NCI-H526 (cell line): ENCODE measurements at regions not wholly inside any gene's neighbourhood (a gene's known extent, or its start where the extent isn't known, plus 50 kb on each side); places are given as distances from the start of the nearest gene placed in this dataset.
A peak's percentile ranks its signal among the peaks of the same experiment; 100 is the strongest.

ENCODE experiments used
- DNase-seq, 2 experiments: peaks; one replicate each; lab custom pipeline; 2025; lab: John Stamatoyannopoulos, UW

DNA sequence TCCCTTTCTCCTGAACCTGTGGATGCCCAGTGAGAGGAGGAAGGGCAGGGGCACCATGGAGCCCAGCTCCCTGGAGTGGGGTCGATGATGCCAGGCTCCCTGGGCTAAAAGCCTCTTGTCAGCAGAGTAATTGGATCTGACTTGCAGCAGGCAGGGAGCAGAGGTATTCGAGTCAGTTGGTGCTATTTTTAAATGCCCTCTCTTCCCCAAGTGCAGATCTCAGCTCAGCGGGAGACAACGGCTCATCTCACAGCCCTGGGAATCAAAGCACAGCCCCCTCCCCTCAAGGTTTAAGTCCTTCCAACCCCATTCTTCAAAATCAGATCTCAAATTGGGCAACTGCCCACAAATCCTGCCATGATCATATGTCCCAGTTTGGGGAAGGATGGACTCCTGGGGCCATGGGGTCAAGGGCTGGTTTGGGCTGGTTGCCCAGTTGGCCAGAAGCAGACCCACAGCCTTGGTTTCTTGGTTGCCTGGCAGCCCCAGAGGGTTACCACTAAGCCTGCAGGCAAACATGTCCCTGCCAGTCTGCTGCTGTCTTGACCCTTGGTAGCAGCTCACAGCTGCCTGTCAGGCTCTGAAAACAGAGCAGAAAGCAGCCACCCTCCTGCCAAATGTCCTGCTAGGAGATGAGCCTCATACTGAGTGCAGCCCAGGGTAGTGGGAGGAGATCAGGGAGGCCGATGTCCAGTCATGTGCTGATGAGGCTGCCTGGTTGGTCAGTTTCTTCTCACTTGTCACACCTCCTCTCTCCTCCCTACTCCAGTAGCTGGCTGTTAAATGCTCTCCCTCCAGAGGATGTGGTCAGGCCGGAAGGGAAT, 244.9 kb downstream of the LOXHD1 start:
- DNase-seq: peak in 1 of 2 experiments; percentile 6

DNA sequence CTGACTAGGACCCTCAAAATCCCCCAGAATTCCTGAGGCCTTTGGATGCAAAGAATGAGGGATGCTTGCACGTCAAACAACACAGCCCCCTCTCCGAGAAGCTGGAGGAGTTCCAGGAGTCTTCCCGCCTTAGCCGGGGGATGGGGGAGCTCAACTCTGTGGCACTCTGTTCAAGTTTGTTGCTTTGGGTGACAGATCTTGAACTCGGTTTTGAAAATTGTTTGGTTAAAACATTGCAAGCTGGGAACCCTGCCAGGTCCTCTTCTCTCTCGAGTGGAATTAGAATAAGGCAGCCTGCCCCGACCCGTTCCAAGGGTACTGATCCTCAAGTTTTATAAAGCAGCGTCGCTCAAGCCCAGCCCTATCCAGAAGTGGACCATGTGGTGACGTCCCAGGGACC, 244.1 kb downstream of the LOXHD1 start:
- DNase-seq: no peak

DNA sequence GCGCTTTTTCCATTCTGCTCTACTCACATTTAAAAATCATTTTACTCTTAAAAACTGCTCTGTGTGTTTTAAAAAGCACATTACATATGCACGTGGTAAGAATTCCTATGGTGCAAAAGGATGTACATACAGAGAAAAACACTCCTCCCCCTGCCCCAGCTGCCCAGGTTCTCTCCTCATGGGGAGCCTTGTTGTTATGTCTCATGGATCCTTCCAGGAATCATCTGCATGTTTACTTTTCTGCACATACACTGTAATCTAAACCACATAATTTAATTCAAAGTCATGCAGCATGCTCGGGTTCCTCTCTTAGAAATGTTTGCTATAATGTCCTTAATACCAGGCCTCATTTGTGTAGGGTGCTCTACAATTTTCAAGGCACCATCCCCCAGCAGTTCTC, 243.3 kb downstream of the LOXHD1 start:
- DNase-seq: peak; percentile 20 to 40

DNA sequence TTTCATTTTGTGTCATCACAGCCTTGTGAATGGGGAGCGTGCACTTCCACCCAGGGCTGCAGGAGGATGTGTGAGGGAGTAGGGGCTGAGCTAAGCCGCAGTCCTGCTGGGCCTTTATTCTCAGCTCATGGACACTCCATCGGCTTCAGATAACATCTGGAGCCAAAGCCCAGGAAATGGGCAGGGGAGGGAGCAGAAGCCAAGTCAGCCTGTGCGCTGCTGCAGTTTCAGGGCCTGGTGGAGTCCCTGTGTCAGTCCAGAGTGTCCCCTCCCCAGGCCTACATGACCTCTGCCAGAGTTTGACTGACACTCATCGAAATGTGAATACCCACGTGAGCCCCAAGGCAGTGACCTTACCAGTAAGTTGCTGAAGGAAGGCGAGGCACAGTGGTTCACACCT, 242.2 kb downstream of the LOXHD1 start:
- DNase-seq: no peak

- DNase-seq: no peak
Observed at GRCh38 chr18:46415532-46416252, 241.3 kb downstream of the LOXHD1 start.

DNA sequence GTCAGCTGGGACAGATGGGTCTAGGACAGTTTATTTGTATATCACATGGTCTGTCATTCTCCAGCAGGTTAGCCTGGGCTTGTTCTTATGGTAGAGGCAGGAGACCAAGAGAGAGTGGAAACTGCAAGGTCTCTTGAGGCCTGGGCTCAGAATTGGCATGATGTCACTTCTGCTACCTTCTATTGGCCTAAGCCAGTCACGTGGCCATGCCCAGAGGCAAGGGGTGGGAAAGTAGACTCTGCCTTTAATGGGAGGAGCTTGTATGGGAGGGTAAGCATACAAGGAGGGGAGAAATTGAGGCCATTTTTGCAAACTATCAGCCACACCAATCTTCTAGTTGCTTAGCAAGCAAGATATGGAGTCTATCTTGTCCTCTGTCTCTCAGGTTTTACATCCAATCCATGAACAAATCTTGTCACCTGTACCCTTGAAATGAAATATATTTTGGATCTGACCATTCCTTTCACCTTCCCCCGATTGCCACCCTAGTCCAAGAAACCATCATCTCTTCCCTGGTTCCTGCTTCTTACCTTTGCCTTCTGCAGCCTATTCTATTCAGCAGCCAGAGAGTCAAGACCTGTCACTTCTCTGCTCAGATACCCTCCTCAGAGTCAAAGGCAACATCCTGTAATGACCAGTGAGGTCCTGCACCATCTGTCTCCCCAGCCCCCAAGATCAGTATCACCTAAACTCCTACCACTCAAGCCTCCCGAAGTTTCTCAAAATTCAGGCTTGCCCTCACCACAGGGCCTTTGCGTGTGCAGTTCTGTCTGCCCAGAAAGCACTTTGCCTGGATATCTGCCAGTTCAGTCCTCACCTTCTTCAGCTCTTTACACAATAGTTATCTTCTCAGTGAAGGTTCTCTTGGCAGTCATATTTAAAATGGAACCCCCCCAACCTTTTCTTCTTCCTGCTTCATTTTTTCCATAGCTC, 240.0 kb downstream of the LOXHD1 start:
- no peak for DNase-seq

DNA sequence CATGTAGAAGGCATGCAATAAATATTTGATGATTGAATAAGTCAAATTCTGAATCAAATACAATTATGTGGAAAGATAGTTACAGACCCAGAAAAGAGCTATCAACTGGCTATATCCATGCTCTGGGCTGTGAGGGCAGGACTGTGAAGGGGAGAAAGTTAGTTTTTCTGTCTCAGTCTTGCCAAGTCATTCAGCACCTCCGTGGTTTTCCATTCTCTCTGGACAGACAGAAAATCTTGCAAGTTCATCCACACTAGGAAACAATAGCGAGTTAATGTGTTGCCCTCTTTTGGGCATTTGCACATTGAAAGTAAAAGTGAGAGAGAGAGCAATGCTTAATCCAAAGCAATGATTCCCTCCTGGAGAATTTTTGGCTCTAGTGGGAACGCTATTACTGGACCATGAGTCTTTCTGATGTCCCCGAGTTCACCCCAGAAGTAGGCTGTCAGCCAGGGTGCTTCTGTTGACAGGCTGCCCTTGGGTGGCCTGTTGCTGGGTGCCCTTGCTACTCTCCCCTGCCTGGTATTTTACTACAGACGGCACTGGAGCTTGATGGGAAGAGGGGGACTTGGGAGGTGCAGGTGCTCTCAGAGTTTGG, 238.3 kb downstream of the LOXHD1 start:
- no peak for DNase-seq

DNA sequence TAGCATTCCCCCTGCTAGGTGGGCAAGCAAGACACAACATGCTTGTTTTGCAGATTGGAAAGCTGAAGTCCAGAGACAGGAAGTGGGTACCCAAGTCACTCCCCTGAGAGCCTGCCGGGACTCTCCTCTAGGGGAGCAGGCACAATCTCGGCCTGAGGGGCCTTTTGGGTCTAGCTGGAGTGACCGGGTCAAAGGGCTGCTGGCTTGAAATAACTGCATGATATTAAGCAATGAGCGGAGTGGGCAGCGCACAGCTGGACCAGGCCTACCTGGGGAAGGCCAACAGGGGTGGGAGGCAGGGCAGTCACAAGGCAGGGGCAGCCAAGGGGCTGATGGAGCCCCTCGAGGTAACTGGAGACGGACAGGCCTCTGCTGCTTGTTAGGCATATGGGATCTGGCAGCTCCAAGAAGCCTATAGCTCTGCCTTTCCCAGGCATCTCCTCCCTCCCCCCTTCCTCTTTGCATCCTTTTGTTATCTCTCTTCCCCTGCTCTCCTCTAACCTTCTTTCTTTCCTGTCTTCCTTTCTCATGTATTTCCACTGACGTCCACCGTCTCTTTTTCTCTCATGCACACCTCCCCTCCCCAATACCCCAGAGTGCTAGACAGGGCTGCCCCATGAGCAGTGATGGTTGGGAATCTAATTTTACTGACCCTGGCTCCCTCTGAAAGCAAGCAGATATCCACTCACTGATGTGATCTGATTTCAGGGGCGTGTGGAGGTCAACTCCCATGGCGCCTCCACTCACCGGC, 237.5 kb downstream of the LOXHD1 start:
- DNase-seq: no peak

DNA sequence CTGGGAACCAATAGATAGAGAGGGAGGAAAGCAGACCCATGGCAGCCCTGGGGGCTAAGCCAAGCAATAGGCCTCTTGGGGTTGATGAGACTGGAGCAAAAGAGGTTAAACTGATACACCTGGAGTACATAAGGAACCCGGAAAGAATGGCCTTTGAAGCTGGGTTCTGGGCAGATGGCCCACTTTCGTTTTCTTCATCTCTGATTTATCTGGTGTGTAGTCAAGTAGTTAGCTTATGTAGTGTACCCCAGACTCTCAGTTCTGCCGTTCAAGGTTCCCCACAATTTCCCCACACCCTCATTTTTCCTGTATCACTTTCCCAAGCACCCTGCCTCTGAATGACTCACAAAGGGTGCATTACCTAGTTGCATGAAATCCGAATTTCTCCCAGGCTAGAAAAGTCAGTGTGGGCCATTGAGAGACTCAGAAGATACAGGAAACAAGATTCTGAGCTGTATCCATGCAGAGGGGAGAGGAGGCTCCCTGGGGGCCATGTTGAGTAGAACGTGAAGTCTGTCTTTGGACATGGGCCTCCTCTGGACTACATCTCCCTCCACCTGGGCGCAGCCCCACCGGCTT, 235.0 kb downstream of the LOXHD1 start:
- no peak for DNase-seq

DNA sequence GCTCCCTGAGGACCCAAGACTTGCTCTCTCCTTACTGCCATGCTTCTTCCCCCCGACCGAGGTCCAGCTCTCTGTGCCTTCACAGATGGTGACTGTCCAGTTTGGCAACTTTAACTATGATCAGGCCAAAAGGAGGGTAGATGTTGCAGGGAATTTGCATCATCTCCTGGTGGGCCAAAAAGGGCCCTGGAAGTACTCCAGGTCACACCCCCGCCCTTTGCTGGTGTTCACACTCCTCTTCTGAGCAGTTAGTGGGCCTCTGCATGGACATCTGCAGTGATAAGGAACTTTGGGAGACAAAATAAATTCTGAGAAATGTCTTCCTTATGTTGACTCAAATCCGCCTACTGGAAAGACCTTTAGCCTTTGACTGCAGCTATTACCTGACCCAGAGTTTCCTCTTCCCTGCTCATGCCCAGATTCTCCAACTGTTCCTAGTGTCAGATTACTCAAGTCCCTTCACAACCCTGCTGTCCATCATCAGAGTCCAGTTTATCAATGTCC, 234.4 kb downstream of the LOXHD1 start:
- DNase-seq: no peak

DNA sequence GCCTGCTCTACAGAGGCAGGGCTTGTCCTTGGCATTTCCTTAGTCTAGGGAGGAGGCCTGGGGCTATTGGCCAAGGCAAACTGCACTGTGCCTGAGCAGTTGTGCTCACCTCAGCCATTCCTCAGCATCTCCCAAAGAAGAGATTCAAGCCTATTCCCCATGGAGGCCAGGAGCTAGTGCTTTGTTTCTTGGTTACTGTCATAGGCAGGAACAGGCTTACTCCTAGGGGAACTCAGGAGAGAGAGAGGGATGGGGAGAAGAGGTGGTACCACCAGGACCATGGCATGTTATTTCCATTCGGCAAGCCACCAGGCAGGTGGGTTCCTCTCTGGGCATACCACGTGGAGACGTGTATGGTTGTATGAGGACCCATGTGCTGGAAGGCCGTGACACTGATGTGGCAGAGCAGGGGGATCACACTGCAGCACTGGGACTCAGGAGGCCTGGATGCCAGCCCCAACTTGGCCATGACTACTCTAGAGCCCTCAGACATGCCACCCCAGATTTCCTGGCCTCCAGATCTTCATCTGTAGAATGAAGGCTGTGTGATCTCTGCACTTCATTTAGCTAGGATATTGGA, 233.7 kb downstream of the LOXHD1 start:
- no peak for DNase-seq

DNA sequence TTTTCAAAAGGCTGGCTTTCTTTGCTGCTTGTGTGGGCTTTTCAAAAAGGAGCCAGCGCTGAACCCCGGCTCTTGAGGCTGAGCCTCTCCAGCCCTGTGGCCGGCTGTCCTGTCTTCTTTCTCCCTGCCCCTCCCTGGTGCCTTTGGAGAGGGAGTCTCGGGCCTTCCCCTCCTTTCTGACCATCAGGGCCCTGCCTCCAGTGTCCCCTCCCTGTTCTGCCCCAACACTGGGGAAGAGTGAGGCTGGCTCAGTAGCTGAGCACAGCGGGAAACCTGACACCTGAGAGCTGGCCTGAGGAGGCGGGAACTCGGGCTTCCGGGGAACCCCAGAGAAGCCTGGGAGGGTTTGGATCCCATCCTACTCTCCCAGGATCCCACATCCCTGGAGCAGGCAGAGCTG, 232.1 kb downstream of the LOXHD1 start:
- peak in 1 of 2 experiments; percentile 31 for DNase-seq

DNA sequence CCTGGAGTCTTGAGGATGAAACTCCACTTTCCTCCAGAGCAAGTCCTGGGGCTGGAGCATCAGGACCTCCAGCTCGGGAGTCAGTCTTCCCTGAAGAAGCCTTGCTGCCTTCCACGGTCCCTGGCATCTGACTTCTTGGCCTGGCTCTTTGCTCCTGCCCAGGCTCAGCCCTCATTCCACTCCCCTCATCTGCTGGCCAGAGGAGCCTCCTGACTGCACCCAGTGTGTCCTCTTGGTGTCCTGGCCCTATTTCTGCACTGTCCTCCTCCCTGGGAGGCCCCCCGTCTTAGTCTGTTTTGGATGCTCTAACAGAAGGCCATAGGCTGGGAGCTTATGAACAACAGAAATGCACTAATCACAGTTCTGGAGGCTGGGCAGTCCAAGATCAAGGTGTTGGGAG, 231.5 kb downstream of the LOXHD1 start:
- DNase-seq: no peak

DNA sequence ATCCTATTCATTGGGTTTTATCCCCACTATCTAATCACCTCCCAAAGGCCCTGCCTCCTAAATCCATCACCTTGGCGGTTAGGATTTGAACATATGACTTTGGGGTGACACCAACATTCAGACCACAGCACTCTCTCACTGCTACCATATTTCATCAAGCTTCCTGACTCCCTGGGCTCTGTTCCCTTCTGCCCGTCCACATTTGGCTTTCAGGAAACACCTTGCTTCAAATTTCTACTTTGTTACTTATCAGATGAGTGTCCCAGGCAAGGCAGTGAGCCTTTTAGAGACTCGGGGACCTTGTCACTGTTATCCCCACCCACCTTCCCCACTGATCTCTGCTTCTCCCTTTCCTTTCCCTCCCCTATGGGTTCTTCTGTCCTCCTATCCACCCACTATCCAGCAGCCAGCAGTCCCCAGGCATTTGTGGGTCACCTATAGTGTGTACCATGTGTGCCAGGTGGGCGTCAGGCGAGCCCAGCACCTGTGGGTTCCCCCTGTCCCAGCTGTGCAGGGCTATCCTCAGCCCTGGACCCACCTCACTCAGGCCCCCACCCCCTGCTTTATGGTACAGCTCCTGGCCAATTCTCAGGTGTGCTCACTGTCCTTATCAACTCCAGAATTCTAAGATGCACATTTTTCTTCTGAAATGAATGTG, 230.9 kb downstream of the LOXHD1 start:
- no peak for DNase-seq

- no peak for DNase-seq
Observed at GRCh38 chr18:46426679-46427047, 230.4 kb downstream of the LOXHD1 start.
